ENCODE measurements at regions not wholly inside any gene's neighbourhood (a gene's known extent, or its start where the extent isn't known, plus 50 kb on each side); places are given as distances from the start of the nearest gene placed in this dataset.

GRCh38 chr16:86398201-86398600 lies 112.1 kb upstream of the FOXF1 start:
- no peak for DNase-seq

GRCh38 chr16:86398622-86399021 lies 111.7 kb upstream of the FOXF1 start:
- DNase-seq: no peak

GRCh38 chr16:86401126-86401525 lies 109.2 kb upstream of the FOXF1 start:
- DNase-seq: no peak

- DNase-seq: no peak
Observed at GRCh38 chr16:86403085-86403484, 107.2 kb upstream of the FOXF1 start.

GRCh38 chr16:86403541-86404163 lies 106.7 kb upstream of the FOXF1 start:
- no peak for DNase-seq

GRCh38 chr16:86404678-86405077 lies 105.6 kb upstream of the FOXF1 start:
- no peak for DNase-seq

GRCh38 chr16:86405319-86405718 lies 105.0 kb upstream of the FOXF1 start:
- DNase-seq: no peak

GRCh38 chr16:86406056-86406455 lies 104.3 kb upstream of the FOXF1 start:
- DNase-seq: no peak

GRCh38 chr16:86408685-86409084 lies 101.6 kb upstream of the FOXF1 start:
- no peak for DNase-seq

- DNase-seq: no peak
Observed at GRCh38 chr16:86410081-86410480, 100.2 kb upstream of the FOXF1 start.

GRCh38 chr16:86410529-86410928 lies 99.8 kb upstream of the FOXF1 start:
- DNase-seq: no peak

- no peak for DNase-seq
Observed at GRCh38 chr16:86411897-86412296, 98.4 kb upstream of the FOXF1 start.

GRCh38 chr16:86414991-86415740 lies 95.2 kb upstream of the FOXF1 start:
- no peak for DNase-seq

- DNase-seq: no peak
Observed at GRCh38 chr16:86418981-86419380, 91.3 kb upstream of the FOXF1 start.

- no peak for DNase-seq
Observed at GRCh38 chr16:86419518-86419917, 90.8 kb upstream of the FOXF1 start.

GRCh38 chr16:86421995-86422394 lies 88.3 kb upstream of the FOXF1 start:
- DNase-seq: no peak

GRCh38 chr16:86424398-86424797 lies 85.9 kb upstream of the FOXF1 start:
- DNase-seq: no peak

- DNase-seq: no peak
Observed at GRCh38 chr16:86424985-86425384, 85.3 kb upstream of the FOXF1 start.

GRCh38 chr16:86426063-86426642 lies 84.2 kb upstream of the FOXF1 start:
- no peak for DNase-seq

GRCh38 chr16:86427433-86427851 lies 82.9 kb upstream of the FOXF1 start:
- no peak for DNase-seq

GRCh38 chr16:86428729-86429517 lies 81.4 kb upstream of the FOXF1 start:
- DNase-seq: no peak

- DNase-seq: no peak
Observed at GRCh38 chr16:86429663-86430062, 80.7 kb upstream of the FOXF1 start.

- DNase-seq: no peak
Observed at GRCh38 chr16:86430814-86431213, 79.5 kb upstream of the FOXF1 start.

- no peak for DNase-seq
Observed at GRCh38 chr16:86431540-86431939, 78.8 kb upstream of the FOXF1 start.

Measured in NCI-H1105 (cell line).